CD4-positive, alpha-beta T cell treated with Interleukin-17A for 4 hours (primary cell): ENCODE measurements at regions not wholly inside any gene's neighbourhood (a gene's known extent, or its start where the extent isn't known, plus 50 kb on each side); places are given as distances from the start of the nearest gene placed in this dataset.
A peak's percentile ranks its signal among the peaks of the same experiment; 100 is the strongest.

Experiments
- DNase-seq: peaks from one replicate; pipeline ENCODE4 v3.0.0-alpha.2; 2020; ENCODE audit warnings: mixed read lengths

DNA sequence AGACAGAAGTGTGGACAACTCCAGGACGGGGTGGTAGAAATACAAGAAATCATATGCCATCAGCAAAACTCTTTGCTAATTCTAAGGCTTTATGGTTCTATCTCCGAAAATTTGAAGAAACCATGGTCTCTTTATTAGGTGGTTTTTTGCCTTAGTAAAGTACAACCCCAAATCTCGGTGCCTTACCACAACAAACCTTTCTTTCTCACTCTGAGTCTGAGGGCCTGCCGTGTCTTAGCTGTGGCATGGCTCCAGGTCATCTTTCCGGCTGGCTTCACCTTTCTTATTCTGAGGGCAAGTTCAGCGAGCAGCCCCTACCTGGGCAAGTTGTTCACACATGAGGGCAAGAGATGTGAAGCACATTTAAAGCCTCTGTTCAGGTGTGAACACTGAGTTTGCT lies 280.6 kb downstream of the TTLL7 start:
- DNase-seq: no peak

GRCh38 chr1:83717785-83718184 lies 281.1 kb downstream of the TTLL7 start:
- DNase-seq: no peak

- no peak for DNase-seq
These were observed 282.3 kb downstream of the TTLL7 start for GRCh38 chr1:83716641-83717040.

GRCh38 chr1:83715550-83715949 lies 283.4 kb downstream of the TTLL7 start:
- no peak for DNase-seq

GRCh38 chr1:83709662-83710061 lies 289.3 kb downstream of the TTLL7 start:
- no peak for DNase-seq

GRCh38 chr1:83706354-83706938 lies 292.5 kb downstream of the TTLL7 start:
- no peak for DNase-seq

DNA sequence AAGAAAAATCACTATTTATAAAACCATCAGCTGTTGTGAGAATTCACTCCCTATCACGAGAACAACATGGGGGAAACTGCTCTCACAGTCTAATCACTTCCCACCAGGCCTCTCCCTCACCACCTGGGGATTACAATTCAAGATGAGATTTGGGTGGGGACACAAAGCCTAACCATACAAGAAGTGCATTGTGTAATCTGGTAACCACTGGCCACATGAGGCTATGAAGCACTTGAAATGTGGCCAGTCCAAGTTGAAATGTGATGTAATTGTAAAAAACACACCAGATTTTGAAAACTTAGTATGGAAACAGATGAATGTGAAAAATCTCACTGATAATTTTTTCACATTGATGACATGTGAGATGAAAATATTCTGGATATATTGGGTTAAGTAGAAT lies 293.8 kb downstream of the TTLL7 start:
- DNase-seq: no peak

DNA sequence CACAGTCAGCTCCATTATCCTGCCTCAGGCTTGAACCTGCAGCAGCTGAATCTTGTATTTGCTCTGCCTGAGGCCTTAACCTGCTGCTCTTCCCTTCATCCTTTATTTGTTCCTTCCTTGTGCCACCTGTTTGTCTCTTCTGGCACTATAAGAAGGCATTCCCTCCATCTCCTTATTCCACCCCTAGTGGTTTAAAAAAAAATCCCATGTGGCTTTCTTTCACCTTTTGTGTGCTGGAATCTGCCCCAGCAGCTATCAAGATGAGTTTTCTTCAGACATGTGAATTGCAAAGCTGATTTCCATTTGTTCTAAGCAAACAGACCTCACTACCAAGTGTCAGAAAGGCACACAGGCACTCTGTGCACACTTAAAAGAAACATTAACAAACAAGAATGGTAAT lies 294.6 kb downstream of the TTLL7 start:
- DNase-seq: no peak

DNA sequence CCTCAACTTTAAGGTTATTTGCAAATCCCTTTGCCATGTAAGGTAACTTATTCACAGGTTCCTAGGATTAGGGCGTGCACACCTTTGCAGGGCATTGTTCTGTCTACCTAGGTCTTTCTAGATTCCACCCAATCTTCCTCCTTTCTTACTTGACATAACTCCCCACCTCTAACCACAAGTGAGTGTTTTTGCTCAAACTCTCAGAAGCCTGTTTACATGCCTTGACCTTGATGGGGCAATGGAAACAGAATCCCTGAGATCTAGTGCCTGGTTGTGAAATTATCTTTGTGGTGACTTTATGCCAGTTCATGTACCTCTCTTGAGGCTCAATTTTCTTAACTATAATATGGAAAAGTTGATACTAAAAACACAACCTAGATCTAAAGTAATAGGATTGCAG lies 296.6 kb downstream of the TTLL7 start:
- DNase-seq: no peak

DNA sequence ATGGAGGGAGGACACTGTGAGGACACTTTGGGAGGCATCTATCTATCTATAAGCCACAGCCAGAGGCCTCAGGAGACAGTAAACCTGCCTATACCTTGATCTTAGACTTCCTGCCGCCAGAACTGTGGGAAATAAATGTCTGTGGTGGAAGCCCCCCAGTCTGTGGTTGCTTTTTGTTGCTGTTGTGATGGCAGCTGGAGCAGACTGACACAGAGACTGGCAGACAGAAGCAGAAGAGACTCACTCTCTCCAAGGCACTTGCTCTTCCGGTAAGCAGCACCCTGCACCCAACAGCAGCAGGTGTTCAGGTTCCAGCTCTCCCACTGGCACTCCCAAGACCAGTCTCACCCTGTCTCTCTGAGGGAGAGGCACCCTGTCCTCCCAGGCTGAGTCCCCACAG lies 297.6 kb downstream of the TTLL7 start:
- peak; percentile 7 for DNase-seq

GRCh38 chr1:83698644-83699043 lies 300.3 kb downstream of the TTLL7 start:
- no peak for DNase-seq

DNA sequence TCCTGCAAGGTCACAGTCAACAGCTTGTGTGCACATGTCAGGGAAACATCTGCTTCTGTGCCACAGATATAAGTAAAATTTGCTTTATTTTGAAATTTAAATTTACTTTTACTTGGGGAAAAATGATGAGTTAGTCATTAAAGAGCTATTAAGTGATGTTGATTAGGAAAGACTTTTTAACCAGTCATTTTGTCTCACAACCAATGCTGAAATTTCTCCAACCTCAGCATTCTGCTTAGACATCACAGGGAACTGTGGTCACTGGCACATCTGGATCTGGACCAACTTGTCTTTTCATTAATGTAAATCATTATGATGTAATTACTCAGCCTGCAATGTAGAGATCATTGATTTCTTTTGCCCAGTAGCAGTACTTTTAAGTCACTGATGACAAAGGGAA lies 301.0 kb downstream of the TTLL7 start:
- DNase-seq: no peak

- DNase-seq: no peak
These were observed 301.7 kb downstream of the TTLL7 start for GRCh38 chr1:83697220-83697619.

DNA sequence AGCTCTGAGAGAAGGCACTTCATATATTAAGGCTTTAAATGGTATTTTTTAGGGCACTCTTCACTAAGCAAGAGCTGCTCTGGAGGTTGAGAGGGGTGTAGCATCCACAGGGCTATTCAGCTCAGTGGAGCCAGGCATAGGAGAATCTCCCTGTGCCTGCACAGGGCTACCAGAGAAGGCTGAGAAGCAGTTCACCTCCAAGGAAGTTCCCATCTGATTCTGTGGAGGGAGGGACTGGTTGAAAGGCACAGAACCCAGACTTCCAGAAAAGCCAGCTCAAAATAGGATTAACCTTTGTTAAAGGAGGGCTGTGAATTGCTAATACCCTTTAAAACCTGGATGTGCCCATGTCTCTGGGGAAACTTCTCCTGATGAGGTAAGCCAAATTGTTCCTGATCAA lies 304.5 kb downstream of the TTLL7 start:
- DNase-seq: no peak

DNA sequence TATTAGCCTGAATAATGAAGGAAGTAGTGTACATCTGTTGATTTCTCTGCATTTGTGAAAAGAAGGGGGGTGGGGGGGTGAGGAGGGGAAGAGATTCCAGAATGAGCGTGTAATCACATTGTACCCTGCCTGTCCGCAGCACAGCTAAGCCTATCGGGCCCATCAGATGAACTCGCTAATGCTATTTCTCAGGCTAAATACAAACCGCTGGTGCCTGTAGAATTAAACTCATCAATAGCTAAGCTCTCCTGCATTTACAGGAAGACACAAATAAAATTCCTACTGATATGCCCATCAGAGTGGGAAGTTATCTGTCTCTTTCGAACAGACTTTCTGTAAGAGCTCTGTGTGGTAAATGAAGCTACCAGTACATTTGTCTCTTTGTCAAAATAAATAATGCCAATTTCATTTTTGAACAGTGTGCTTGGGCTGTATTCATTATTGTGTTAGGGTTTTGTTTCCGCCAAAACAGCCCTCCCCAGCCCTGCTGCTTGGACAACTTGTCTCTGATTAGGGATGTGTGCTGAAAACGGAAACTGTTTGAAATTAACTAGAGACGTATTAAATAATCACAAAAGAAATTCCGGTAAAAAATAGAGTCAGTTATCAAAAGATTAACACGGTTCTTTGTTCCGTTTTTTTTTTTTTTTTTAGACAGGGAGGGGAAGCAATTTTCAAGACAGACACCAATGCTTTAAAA lies 305.4 kb downstream of the TTLL7 start:
- DNase-seq: peak; percentile 5

GRCh38 chr1:83692524-83693381 lies 306.2 kb downstream of the TTLL7 start:
- DNase-seq: peak; percentile 42

- no peak for DNase-seq
These were observed 306.9 kb downstream of the TTLL7 start for GRCh38 chr1:83691953-83692500.

GRCh38 chr1:83689921-83690868 lies 308.7 kb downstream of the TTLL7 start:
- DNase-seq: no peak

DNA sequence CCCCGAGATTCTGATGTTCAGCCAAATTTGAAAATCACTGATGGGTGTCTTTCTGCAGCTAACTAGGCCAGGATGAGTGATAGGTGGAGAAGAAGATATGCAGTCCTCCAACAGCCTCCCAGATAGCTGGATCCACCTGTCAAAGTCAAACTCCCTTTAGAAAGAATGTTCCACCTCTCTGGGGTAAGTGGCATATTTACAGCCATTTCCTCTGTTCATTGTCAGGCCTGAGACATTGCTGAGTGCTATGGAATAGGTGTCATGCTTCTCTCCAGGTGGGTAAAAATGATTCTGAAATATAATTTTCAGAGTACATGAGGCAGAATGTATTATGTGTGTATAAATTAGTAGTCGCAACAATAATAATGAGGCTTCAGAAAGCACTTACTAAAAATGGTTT lies 316.8 kb downstream of the TTLL7 start:
- no peak for DNase-seq

DNA sequence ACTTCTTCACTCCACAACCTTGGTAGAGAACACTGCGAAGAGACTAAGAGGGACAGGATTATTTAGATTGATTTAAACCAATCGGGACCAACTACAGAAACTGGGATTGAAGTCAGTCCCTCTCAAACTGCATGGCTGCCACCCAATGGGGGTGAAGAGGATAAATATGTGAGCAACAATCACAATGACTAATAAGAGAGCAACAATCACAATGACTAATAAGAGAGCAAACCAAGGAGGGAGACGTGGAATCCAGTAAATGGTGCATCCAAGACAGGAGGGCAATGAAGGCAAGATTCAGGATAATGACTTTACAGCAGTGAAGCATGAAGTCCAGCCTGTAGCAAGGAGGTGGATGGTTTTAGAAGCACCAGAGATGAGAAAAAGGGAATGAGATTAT lies 322.8 kb downstream of the TTLL7 start:
- DNase-seq: peak; percentile 15

DNA sequence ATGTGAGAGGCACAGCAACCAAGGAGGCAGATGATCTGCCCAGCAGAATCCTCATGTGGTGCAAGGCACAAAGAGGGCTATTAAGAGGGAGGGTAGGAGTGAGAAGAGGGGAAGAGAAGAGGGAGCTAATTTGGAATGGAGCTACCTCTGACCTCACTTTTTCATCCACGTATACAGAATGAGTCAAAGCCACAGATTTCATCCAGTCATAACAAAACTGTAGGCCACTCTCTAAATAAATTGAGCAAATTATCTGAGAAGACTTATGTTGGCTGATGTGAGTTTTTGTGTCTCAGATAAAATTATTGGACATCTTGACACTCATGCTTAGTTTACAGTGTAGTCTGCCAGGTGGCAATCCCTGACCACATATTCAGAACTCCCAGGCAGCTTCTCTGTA lies 325.6 kb downstream of the TTLL7 start:
- no peak for DNase-seq

- DNase-seq: no peak
These were observed 327.3 kb downstream of the TTLL7 start for GRCh38 chr1:83671586-83671985.
